Aorta (tissue), 5 donors: ENCODE measurements at regions not wholly inside any gene's neighbourhood (a gene's known extent, or its start where the extent isn't known, plus 50 kb on each side); places are given as distances from the start of the nearest gene placed in this dataset.

Experiments used
- ATAC-seq: fragments of 200-7000 bp; cut with Tn5 transposase; one replicate; pipeline ENCODE4 v1.9.1; 2022; ENCODE audit warnings: moderate library complexity; ENCODE audit not compliant: low FRiP score
- DNase-seq, 2 donors: peaks; one replicate each; pipeline ENCODE4 v3.0.0-alpha.2; 2020
- H3K27ac ChIP-seq, 2 donors: one replicate each; pipeline ENCODE4 v1.5.1; 2013; ENCODE audit warnings: low read length in 2 of 2, mild to moderate bottlenecking in 2 of 2, moderate library complexity in 2 of 2, control low read depth in 1 of 2, inconsistent platforms in 1 of 2, low read depth in 1 of 2
- H3K27me3 ChIP-seq, 2 donors: one replicate each; pipeline ENCODE4 v1.6.1; 2013; ENCODE audit warnings: control low read depth in 1 of 2, low read length in 1 of 2, mild to moderate bottlenecking in 1 of 2, moderate library complexity in 1 of 2; ENCODE audit not compliant: insufficient read depth in 2 of 2, control insufficient read depth in 1 of 2
- H3K36me3 ChIP-seq, 2 donors: one replicate each; pipeline ENCODE4 v1.6.1; 2013; ENCODE audit warnings: control low read depth in 1 of 2, low read length in 1 of 2, mild to moderate bottlenecking in 1 of 2; ENCODE audit not compliant: insufficient read depth in 2 of 2, control insufficient read depth in 1 of 2
- H3K4me1 ChIP-seq, 2 donors: one replicate each; pipeline ENCODE4 v1.6.1; 2013; ENCODE audit warnings: low read length in 2 of 2, control low read depth in 1 of 2, mild to moderate bottlenecking in 1 of 2, moderate library complexity in 1 of 2; ENCODE audit not compliant: insufficient read depth in 2 of 2, control insufficient read depth in 1 of 2
- H3K4me3 ChIP-seq, 2 donors: one replicate each; pipeline ENCODE4 v1.5.1; 2013; ENCODE audit warnings: low read length in 2 of 2, control low read depth in 1 of 2, mild to moderate bottlenecking in 1 of 2
- H3K9me3 ChIP-seq: one replicate; pipeline ENCODE4 v1.6.1; 2013; ENCODE audit warnings: mild to moderate bottlenecking, low read length; ENCODE audit not compliant: control insufficient read depth
- WGBS, 2 donors: extraction: QIAGEN DNeasy Blood & Tissue Kit; methylation state at CpG; one replicate each; pipeline ENCODE4 v1.1.7; 2013; 5-methylcytosine and 5-hydroxymethylcytosine counted together
- intact Hi-C, 2 donors: fragments of 100-400 bp; cut with DNase I; formaldehyde crosslinking; loops; one replicate each; pipeline versions ENCODE4 v1.14.2 to v1.15.0; 2022
- donor health status: healthy with polysubstance abuse.
- donor health status: Bipolar disorder and iron deficiency.
- donor health status: DM: no; HTN: no; CAD: no.
- donor health status: DM: no; HTN: no; CAD: no.
- donor health status: DM: yes; HTN: yes; CAD: no.

GRCh38 chr2:47250586-47251403 lies 74.5 kb upstream of the CALM2 start:
- no peak overlapping the region for H3K27ac ChIP-seq
- no peaks in the 10 kb centered on the region for H3K9me3 ChIP-seq
- whole genome bisulfite sequencing, 2 donors = 84 to 88% methylated on average over 11 of the region's 11 CpGs
- no peak for DNase-seq
- no peak for ATAC-seq
- intact Hi-C loops = no loop called here
- H3K4me1 ChIP-seq = no peaks in the 10 kb centered on the region
- no peak overlapping the region for H3K4me3 ChIP-seq
- no peaks in the 10 kb centered on the region for H3K27me3 ChIP-seq
- no peaks in the 10 kb centered on the region for H3K36me3 ChIP-seq

GRCh38 chr2:47249931-47250330 lies 73.6 kb upstream of the CALM2 start:
- intact Hi-C loops = no loop called here
- Histone ChIP-seq H3K27me3 (no peaks in the 10 kb centered on the region), H3K27ac (no peak overlapping the region), H3K4me3 (no peak overlapping the region), H3K36me3 (no peaks in the 10 kb centered on the region), H3K4me1 (no peaks in the 10 kb centered on the region), H3K9me3 (no peaks in the 10 kb centered on the region)
- 92 to 93% methylated on average over 6 of the region's 6 CpGs for WGBS, 2 donors
- ATAC-seq (no peak), DNase-seq (no peak)

- no peak for DNase-seq
- Histone ChIP-seq H3K27me3 (no peaks in the 10 kb centered on the region), H3K4me1 (no peaks in the 10 kb centered on the region), H3K36me3 (no peaks in the 10 kb centered on the region), H3K9me3 (no peaks in the 10 kb centered on the region), H3K27ac (no peak overlapping the region), H3K4me3 (no peak overlapping the region)
- intact Hi-C loops = no loop called here
- no peak for ATAC-seq
- WGBS, 2 donors = 56 to 66% methylated on average over 13 of the region's 13 CpGs
These were observed 73.0 kb upstream of the CALM2 start for GRCh38 chr2:47249157-47249900.

GRCh38 chr2:47243596-47244323 lies 67.4 kb upstream of the CALM2 start:
- DNase-seq (no peak), ATAC-seq (no peak)
- H3K27ac ChIP-seq = no peak overlapping the region
- intact Hi-C loops = no loop called here
- no peaks in the 10 kb centered on the region for H3K27me3 ChIP-seq
- H3K9me3 ChIP-seq = no peaks in the 10 kb centered on the region
- no peak overlapping the region for H3K4me3 ChIP-seq
- 80 to 86% methylated on average over 14 of the region's 14 CpGs for WGBS, 2 donors
- no peaks in the 10 kb centered on the region for H3K4me1 ChIP-seq
- H3K36me3 ChIP-seq = no peaks in the 10 kb centered on the region

GRCh38 chr2:47241715-47242114 lies 65.4 kb upstream of the CALM2 start:
- 96% methylated on average over 6 of the region's 6 CpGs for WGBS, 2 donors
- intact Hi-C loops = no loop called here
- H3K36me3 ChIP-seq = no peaks in the 10 kb centered on the region
- no peak for DNase-seq
- H3K27me3 ChIP-seq = no peaks in the 10 kb centered on the region
- H3K9me3 ChIP-seq = no peaks in the 10 kb centered on the region
- ATAC-seq = no peak
- no peak overlapping the region for H3K27ac ChIP-seq
- no peak overlapping the region for H3K4me3 ChIP-seq
- no peaks in the 10 kb centered on the region for H3K4me1 ChIP-seq

- DNase-seq (no peak), ATAC-seq (no peak)
- Histone ChIP-seq H3K27ac (no peak overlapping the region), H3K4me1 (no peaks in the 10 kb centered on the region), H3K36me3 (no peaks in the 10 kb centered on the region), H3K4me3 (no peak overlapping the region), H3K27me3 (no peaks in the 10 kb centered on the region), H3K9me3 (no peaks in the 10 kb centered on the region)
- intact Hi-C loops = no loop called here
- WGBS, 2 donors = 85% methylated on average over 8 of the region's 8 CpGs
These were observed 63.0 kb upstream of the CALM2 start for GRCh38 chr2:47239119-47239969.

GRCh38 chr2:47238638-47239037 lies 62.3 kb upstream of the CALM2 start:
- intact Hi-C loops = no loop called here
- no peaks in the 10 kb centered on the region for H3K4me1 ChIP-seq
- 79 to 86% methylated on average over 1 of the region's 1 CpG for WGBS, 2 donors
- no peak overlapping the region for H3K27ac ChIP-seq
- no peak for ATAC-seq
- H3K27me3 ChIP-seq = no peaks in the 10 kb centered on the region
- no peak for DNase-seq
- no peaks in the 10 kb centered on the region for H3K36me3 ChIP-seq
- H3K4me3 ChIP-seq = no peak overlapping the region
- no peaks in the 10 kb centered on the region for H3K9me3 ChIP-seq
